ENCODE measurements at regions not wholly inside any gene's neighbourhood (a gene's known extent, or its start where the extent isn't known, plus 50 kb on each side); places are given as distances from the start of the nearest gene placed in this dataset.
"Not testable (repeated sequence)": the region's sequence is repeated elsewhere in the genome, so short reads cannot be mapped to it uniquely, and the experiment has no call there.

GRCh38 chr15:66864871-66865281 is 162.8 kb downstream of the SMAD6 start:
- H3K4me1 Mint-ChIP-seq, result peaks cover 10% of the 10 kb centered on the region
- no peaks in the 10 kb centered on the region for H3K9me3 Mint-ChIP-seq
- peaks cover 27% of the 10 kb centered on the region for H3K27me3 Mint-ChIP-seq
- H3K36me3 Mint-ChIP-seq, result no peaks in the 10 kb centered on the region
- no peak overlapping the region for H3K4me3 Mint-ChIP-seq
- no peak overlapping the region for H3K27ac Mint-ChIP-seq
- no peak for ATAC-seq (ENCODE audit: low read depth)
- POLR2A ChIA-PET, result no interaction called here
- peak; percentile 25 for DNase-seq

GRCh38 chr15:66865622-66866611 is 163.9 kb downstream of the SMAD6 start:
- no peaks in the 10 kb centered on the region for H3K36me3 Mint-ChIP-seq
- POLR2A ChIA-PET, result no interaction called here
- H3K4me3 Mint-ChIP-seq, result no peak overlapping the region
- H3K27ac Mint-ChIP-seq, result no peak overlapping the region
- ATAC-seq (ENCODE audit: low read depth), result peak; percentile 55
- no peaks in the 10 kb centered on the region for H3K9me3 Mint-ChIP-seq
- peak; percentile 22 for DNase-seq
- peaks cover 33% of the 10 kb centered on the region for H3K27me3 Mint-ChIP-seq
- peaks cover 12% of the 10 kb centered on the region for H3K4me1 Mint-ChIP-seq

DNA sequence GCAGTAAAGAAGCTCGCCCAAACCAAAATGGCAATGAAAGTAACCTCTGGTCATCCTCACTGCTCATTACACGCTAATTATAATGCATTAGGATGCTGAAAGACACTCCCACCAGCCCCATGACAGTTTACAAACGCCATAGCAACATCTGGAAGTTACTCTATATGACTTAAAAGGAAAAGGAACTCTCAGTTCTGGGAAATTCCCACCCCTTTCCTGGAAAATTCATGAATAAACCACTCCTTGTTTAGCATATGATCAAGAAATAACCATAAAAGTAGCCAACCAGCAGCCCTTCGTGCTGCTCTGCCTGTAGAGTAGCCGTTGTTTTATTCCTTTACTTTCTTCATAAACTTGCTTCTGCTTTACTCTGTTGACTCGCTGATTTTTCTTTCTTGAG is 164.6 kb downstream of the SMAD6 start:
- H3K27me3 Mint-ChIP-seq, result peaks cover 40% of the 10 kb centered on the region
- no peaks in the 10 kb centered on the region for H3K36me3 Mint-ChIP-seq
- no peak overlapping the region for H3K27ac Mint-ChIP-seq
- no peaks in the 10 kb centered on the region for H3K9me3 Mint-ChIP-seq
- peaks cover 12% of the 10 kb centered on the region for H3K4me1 Mint-ChIP-seq
- DNase-seq, result no peak
- POLR2A ChIA-PET, result no interaction called here
- no peak overlapping the region for H3K4me3 Mint-ChIP-seq
- no peak for ATAC-seq (ENCODE audit: low read depth)

DNA sequence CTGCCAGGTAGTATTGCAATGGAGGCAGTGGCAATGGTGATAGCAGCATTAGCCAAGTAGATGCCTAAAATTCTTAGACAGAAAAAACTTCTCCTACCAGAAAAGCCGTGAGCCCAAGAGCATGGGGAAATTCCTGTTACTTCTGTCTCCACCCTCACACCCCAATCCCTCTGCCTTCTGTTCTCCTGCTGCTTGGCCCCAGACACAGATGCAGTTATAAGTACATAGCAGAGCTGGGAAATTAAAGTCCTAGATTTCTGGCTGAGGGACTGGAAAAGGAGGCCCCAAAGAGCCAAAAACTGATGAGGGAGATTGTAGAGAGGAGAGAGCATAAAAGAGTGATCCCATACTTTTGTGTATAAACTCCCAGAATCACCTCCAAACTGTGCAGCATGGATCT is 166.9 kb downstream of the SMAD6 start:
- POLR2A ChIA-PET, result no interaction called here
- no peaks in the 10 kb centered on the region for H3K36me3 Mint-ChIP-seq

GRCh38 chr15:66870880-66871388 is 168.9 kb downstream of the SMAD6 start:
- Mint-ChIP-seq H3K36me3 (no peaks in the 10 kb centered on the region), H3K9me3 (no peaks in the 10 kb centered on the region), H3K4me1 (peaks cover 5% of the 10 kb centered on the region), H3K27ac (no peak overlapping the region), H3K4me3 (no peak overlapping the region), H3K27me3 (peaks cover 62% of the 10 kb centered on the region)
- DNase-seq (no peak), ATAC-seq (ENCODE audit: low read depth) (no peak)
- POLR2A ChIA-PET, result no interaction called here

More for the DNA sequence above, 166.9 kb downstream of the SMAD6 start:
- H3K9me3 Mint-ChIP-seq, result no peaks in the 10 kb centered on the region
- H3K27me3 Mint-ChIP-seq, result peaks cover 51% of the 10 kb centered on the region
- no peak overlapping the region for H3K27ac Mint-ChIP-seq
- no peak overlapping the region for H3K4me3 Mint-ChIP-seq
- no peak for DNase-seq
- peaks cover 5% of the 10 kb centered on the region for H3K4me1 Mint-ChIP-seq
- ATAC-seq (ENCODE audit: low read depth), result no peak

- H3K27ac Mint-ChIP-seq, result no peak overlapping the region
- POLR2A ChIA-PET, result no interaction called here
- H3K4me3 Mint-ChIP-seq, result no peak overlapping the region
- H3K36me3 Mint-ChIP-seq, result no peaks in the 10 kb centered on the region
- ATAC-seq (ENCODE audit: low read depth) (no peak), DNase-seq (no peak)
- peaks cover 2% of the 10 kb centered on the region for H3K4me1 Mint-ChIP-seq
- no peaks in the 10 kb centered on the region for H3K9me3 Mint-ChIP-seq
- peaks cover 58% of the 10 kb centered on the region for H3K27me3 Mint-ChIP-seq
Observed at GRCh38 chr15:66872405-66872804, 170.4 kb downstream of the SMAD6 start.

DNA sequence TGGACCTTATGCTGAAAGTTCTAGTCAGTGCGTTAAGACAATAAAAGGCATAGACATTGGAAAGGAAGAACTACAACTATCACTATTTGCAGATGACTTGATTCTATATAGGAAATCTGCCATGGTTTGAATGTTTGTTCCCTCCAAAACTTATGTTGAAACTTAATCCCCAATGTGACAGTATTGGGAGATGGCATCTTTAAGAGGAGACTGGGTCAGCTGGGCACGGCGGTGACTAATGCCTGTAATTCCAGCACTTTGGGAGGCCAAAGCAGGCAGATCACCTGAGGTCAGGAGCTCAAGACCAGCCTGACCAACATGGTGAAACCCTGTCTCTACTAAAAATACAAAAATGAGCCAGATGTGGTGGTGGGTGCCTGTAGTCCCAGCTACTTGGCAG is 171.3 kb downstream of the SMAD6 start:
- POLR2A ChIA-PET, H3K9me3 Mint-ChIP-seq: not testable (repeated sequence)

GRCh38 chr15:66873856-66874255 is 171.8 kb downstream of the SMAD6 start:
- no peak overlapping the region for H3K27ac Mint-ChIP-seq
- H3K4me1 Mint-ChIP-seq, result peaks cover 2% of the 10 kb centered on the region
- DNase-seq, result peak; percentile 7
- no peaks in the 10 kb centered on the region for H3K36me3 Mint-ChIP-seq
- no peaks in the 10 kb centered on the region for H3K9me3 Mint-ChIP-seq
- H3K27me3 Mint-ChIP-seq, result peaks cover 55% of the 10 kb centered on the region
- no peak overlapping the region for H3K4me3 Mint-ChIP-seq
- POLR2A ChIA-PET, result no interaction called here
- no peak for ATAC-seq (ENCODE audit: low read depth)

More for the DNA sequence above, 171.3 kb downstream of the SMAD6 start:
- not testable (repeated sequence) for ATAC-seq (ENCODE audit: low read depth); H3K4me3 Mint-ChIP-seq; H3K4me1 Mint-ChIP-seq; H3K36me3 Mint-ChIP-seq; H3K27ac Mint-ChIP-seq
- H3K27me3 Mint-ChIP-seq, result peaks cover 58% of the 10 kb centered on the region
- DNase-seq, result peak; percentile 4

- no peaks in the 10 kb centered on the region for H3K36me3 Mint-ChIP-seq
- POLR2A ChIA-PET, result no interaction called here
- no peaks in the 10 kb centered on the region for H3K9me3 Mint-ChIP-seq
- no peak overlapping the region for H3K27ac Mint-ChIP-seq
- peaks cover 39% of the 10 kb centered on the region for H3K27me3 Mint-ChIP-seq
- peak; percentile 13 for DNase-seq
- no peak overlapping the region for H3K4me3 Mint-ChIP-seq
- ATAC-seq (ENCODE audit: low read depth), result no peak
- H3K4me1 Mint-ChIP-seq, result no peaks in the 10 kb centered on the region
Observed at GRCh38 chr15:66875588-66876420, 173.8 kb downstream of the SMAD6 start.

GRCh38 chr15:66876421-66876730 is 174.3 kb downstream of the SMAD6 start:
- Mint-ChIP-seq H3K4me3 (no peak overlapping the region), H3K27ac (no peak overlapping the region), H3K9me3 (no peaks in the 10 kb centered on the region), H3K4me1 (no peaks in the 10 kb centered on the region), H3K36me3 (no peaks in the 10 kb centered on the region), H3K27me3 (peaks cover 35% of the 10 kb centered on the region)
- ATAC-seq (ENCODE audit: low read depth), result no peak
- peak; percentile 12 for DNase-seq
- POLR2A ChIA-PET, result no interaction called here

DNA sequence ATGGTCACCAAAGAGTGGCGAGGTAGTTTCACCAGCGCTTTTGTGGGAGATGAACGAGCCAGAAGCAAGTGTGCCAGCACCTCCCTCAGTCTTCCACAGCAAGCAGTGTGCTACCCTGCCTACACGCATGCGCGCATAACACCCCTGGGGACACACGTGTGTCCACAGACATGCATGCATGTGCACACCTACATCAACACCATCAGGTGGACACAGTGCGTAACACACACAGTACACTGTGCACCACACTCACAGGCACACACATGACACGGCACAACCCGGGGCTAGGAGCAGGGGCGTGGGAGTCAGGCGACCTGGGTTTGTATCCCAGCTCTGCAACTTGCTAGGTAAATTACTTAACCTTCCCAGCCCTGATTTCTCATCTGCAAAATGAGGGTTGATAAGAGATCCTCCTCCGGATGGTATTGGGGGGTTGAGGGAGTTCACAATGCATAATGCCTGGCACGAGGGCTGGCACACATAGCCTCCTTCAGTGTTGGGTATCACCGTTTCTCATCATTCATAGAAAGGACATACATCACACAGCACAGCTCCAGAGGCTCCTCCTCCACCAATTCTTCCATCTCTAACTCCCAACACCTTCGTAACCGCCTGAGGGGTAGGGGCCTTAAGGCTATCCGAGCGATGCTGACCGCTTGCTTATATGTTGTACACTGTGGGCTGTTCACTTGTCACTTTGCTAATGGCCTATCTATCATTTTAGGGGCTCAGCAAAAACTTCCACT is 174.9 kb downstream of the SMAD6 start:
- Mint-ChIP-seq H3K36me3 (no peaks in the 10 kb centered on the region), H3K27me3 (peaks cover 30% of the 10 kb centered on the region), H3K27ac (no peak overlapping the region), H3K4me3 (no peak overlapping the region), H3K9me3 (no peaks in the 10 kb centered on the region), H3K4me1 (no peaks in the 10 kb centered on the region)
- DNase-seq, result peak; percentile 12
- no peak for ATAC-seq (ENCODE audit: low read depth)
- POLR2A ChIA-PET, result no interaction called here

DNA sequence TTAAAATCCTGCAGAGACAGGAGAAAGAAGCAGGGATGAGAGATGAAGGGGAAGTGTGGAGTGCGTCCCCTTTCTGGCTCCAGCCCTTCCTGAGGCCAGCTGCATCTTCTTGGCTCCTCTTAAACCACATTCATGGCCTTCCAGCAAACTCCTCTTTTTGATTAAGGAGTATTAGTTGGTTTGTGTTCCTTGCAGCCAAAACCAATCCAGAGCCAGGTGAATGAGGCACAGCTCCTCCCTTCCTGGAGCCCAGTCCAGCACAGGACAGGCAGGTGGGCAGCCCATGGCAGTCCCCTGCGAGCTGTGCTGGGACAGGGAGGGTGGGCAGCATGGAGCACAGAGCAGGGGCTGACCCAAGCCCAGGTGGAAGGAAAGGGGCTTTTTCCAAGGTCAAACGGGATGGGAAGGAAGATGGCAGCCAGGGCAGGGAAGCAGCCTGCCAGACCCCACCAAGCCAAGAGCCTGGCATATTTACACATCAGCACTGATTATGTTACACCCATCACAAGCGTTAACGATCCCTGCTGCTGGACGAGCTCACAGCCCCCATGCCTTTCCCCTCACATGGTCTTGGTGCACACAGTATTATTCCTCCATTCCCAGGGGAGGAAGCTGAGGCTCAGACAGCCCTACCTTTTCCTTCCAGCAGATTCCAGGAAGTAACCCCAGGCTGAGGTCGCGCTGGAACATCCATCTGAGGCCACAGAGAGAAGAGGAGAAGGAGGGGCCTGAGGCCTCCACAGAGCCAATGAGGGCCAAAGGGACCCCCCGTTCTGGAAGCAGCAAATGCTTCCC is 175.6 kb downstream of the SMAD6 start:
- Mint-ChIP-seq H3K27ac (no peak overlapping the region), H3K36me3 (no peaks in the 10 kb centered on the region), H3K4me1 (no peaks in the 10 kb centered on the region), H3K4me3 (no peak overlapping the region), H3K9me3 (no peaks in the 10 kb centered on the region), H3K27me3 (peaks cover 22% of the 10 kb centered on the region)
- POLR2A ChIA-PET, result no interaction called here
- no peak for ATAC-seq (ENCODE audit: low read depth)
- peak; percentile 5 for DNase-seq
